NCI-H82 treated with DMSO at 0.1 percent for 48 hours (cell line): ENCODE measurements at regions not wholly inside any gene's neighbourhood (a gene's known extent, or its start where the extent isn't known, plus 50 kb on each side); places are given as distances from the start of the nearest gene placed in this dataset.
A peak's percentile ranks its signal among the peaks of the same experiment; 100 is the strongest.

Source experiments
- DNase-seq: peaks from one replicate; lab custom pipeline; 2025; ENCODE audit not compliant: unreplicated experiment; lab: John Stamatoyannopoulos, UW

GRCh38 chr15:62567501-62567900 is 402.4 kb upstream of the C2CD4B start:
- DNase-seq = no peak

- DNase-seq = no peak
These were observed 402.9 kb upstream of the C2CD4B start for GRCh38 chr15:62568004-62568403.

- no peak for DNase-seq
These were observed 403.6 kb upstream of the C2CD4B start for GRCh38 chr15:62568702-62569101.

- DNase-seq = no peak
These were observed 404.6 kb upstream of the C2CD4B start for GRCh38 chr15:62569460-62570404.

GRCh38 chr15:62570405-62570783 is 405.3 kb upstream of the C2CD4B start:
- DNase-seq = no peak

GRCh38 chr15:62571072-62571471 is 406.0 kb upstream of the C2CD4B start:
- DNase-seq = no peak

- DNase-seq = no peak
These were observed 407.7 kb upstream of the C2CD4B start for GRCh38 chr15:62572797-62573196.

GRCh38 chr15:62573876-62574275 is 408.8 kb upstream of the C2CD4B start:
- DNase-seq = peak; percentile 93

GRCh38 chr15:62578546-62578945 is 413.5 kb upstream of the C2CD4B start:
- DNase-seq = no peak

GRCh38 chr15:62578960-62579359 is 413.9 kb upstream of the C2CD4B start:
- no peak for DNase-seq

GRCh38 chr15:62579842-62580241 is 414.8 kb upstream of the C2CD4B start:
- no peak for DNase-seq

- no peak for DNase-seq
These were observed 417.5 kb upstream of the C2CD4B start for GRCh38 chr15:62582580-62582979.

- DNase-seq = no peak
These were observed 419.5 kb upstream of the C2CD4B start for GRCh38 chr15:62584301-62585235.

- DNase-seq = no peak
These were observed 424.0 kb upstream of the C2CD4B start for GRCh38 chr15:62588938-62589670.

- DNase-seq = no peak
These were observed 427.1 kb upstream of the C2CD4B start for GRCh38 chr15:62591842-62592838.

- no peak for DNase-seq
These were observed 427.8 kb upstream of the C2CD4B start for GRCh38 chr15:62592920-62593319.

- DNase-seq = no peak
These were observed 428.8 kb upstream of the C2CD4B start for GRCh38 chr15:62593681-62594399.

- no peak for DNase-seq
These were observed 433.1 kb upstream of the C2CD4B start for GRCh38 chr15:62598217-62598616.
